ENCODE measurements at regions not wholly inside any gene's neighbourhood (a gene's known extent, or its start where the extent isn't known, plus 50 kb on each side); places are given as distances from the start of the nearest gene placed in this dataset.

DNA sequence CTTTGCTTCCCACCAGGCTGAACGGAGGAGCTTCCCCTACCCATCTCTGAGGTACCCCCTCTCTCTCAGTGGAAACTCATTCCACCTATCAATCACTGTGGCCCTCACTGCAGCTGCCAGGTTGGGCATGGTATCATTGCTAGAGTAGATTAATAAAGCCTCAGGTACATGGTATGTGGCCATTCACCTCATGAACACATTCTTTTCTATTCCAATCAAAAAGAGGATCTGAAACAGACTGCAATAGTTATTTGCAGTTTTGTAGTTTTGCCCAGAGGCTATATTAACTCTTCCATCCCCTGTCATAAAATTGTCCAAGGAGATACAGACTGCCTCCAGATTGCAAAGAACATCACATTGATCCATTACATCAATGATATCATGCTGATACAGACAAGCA lies 85.8 kb upstream of the MVB12B start:
- ChIA-PET CTCF (interaction anchor here (0.5 kb wide), 1 partner anchor 97 kb away, joined by 5 read pairs; no protein-coding TSS in a partner anchor), POLR2A (ENCODE audit: low non-redundant PET) (no interaction called here)
- TF ChIP-seq, protein P1, sequence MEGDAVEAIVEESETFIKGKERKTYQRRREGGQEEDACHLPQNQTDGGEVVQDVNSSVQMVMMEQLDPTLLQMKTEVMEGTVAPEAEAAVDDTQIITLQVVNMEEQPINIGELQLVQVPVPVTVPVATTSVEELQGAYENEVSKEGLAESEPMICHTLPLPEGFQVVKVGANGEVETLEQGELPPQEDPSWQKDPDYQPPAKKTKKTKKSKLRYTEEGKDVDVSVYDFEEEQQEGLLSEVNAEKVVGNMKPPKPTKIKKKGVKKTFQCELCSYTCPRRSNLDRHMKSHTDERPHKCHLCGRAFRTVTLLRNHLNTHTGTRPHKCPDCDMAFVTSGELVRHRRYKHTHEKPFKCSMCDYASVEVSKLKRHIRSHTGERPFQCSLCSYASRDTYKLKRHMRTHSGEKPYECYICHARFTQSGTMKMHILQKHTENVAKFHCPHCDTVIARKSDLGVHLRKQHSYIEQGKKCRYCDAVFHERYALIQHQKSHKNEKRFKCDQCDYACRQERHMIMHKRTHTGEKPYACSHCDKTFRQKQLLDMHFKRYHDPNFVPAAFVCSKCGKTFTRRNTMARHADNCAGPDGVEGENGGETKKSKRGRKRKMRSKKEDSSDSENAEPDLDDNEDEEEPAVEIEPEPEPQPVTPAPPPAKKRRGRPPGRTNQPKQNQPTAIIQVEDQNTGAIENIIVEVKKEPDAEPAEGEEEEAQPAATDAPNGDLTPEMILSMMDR (conservative IDR thresholded peaks at IDR 0.05; ENCODE audit: low read depth), result no peak
- no peak for DNase-seq (ENCODE audit: low spot score)
- no peak overlapping the region for H3K27ac ChIP-seq

DNA sequence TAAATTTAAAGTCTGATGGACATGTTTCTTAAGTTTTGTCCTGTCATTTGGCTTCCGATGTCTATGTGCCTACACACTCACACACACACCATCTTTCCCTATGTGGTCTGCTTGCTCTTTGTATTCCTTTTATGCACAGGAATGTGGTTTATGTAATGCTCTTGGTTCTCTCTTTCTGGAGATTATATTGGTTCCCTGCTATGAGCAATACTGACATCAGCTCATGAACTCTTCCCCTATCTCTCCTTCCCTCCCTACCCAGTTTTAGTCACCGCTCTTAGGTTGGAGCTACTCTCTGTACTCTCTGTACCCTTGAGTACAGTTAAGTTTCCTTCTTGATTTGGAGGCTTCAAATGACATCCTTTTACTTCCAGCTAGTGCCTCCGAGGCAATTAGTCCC lies 77.9 kb upstream of the MVB12B start:
- ChIA-PET CTCF (no interaction called here), POLR2A (ENCODE audit: low non-redundant PET) (no interaction called here)
- peak; percentile 93 for DNase-seq (ENCODE audit: low spot score)
- TF ChIP-seq, protein P1 (conservative IDR thresholded peaks at IDR 0.05; ENCODE audit: low read depth), result no peak
- no peak overlapping the region for H3K27ac ChIP-seq

DNA sequence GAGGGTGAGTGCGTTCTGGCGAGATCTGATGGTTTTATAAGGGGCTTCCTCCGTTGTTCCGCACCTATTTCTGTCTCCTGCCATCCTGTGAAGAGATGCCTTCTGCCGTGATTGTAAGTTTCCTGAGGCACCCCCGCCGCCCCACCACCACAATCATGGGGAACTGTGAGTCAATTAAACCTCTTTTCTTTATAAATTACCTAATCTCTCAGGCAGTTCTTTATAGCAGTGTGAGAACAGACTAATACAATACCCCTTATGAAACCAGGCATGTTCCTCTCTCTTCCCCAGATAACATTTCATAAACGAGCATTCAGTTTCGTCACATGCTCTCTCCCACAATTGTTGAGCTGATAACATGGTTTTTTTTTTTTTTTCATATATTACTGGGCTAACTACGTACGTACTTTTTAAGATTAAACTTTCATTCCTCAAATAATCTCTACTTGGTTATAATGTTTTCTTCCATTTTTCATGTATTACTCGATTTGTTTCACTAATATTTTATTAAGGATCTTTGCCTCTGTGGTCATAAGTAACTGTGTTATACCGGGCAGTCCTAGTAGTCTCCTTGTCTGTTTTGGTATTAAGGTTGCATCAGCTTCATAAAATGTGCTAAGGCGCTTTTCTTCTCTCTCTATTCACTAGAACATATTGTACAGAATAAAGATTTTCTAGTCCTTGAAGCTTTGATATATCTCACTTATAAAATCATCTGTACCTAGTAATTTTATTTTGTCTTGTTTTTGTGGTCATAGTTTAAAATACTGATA lies 64.9 kb upstream of the MVB12B start:
- ChIA-PET CTCF (no interaction called here), POLR2A (ENCODE audit: low non-redundant PET) (no interaction called here)
- no peak overlapping the region for H3K27ac ChIP-seq
- DNase-seq (ENCODE audit: low spot score), result no peak
- TF ChIP-seq, protein P1 (conservative IDR thresholded peaks at IDR 0.05; ENCODE audit: low read depth), result no peak

DNA sequence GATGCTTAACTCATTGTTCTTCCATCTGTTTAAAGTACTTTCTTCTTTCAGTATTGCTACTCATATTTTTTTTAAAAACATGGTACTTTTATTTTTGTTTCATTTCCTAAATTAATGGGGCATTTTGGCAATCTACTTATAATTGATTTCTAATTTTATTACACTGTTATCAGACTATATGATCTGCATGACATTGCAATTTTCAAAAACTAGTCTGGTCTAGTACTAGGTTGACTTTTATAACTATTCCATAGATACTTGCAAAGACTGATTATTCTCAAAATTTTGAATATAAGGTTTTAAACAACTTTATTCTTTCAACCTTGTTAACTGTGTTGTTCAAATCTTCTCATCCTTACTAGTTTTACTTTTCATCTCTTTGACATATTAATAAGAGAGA lies 63.9 kb upstream of the MVB12B start:
- DNase-seq (ENCODE audit: low spot score), result no peak
- CTCF ChIA-PET, result interaction anchor here (0.6 kb wide), 1 partner anchor 24 kb away, joined by 3 read pairs; no protein-coding TSS in a partner anchor
- TF ChIP-seq, protein P1 (conservative IDR thresholded peaks at IDR 0.05; ENCODE audit: low read depth), result 0 out of 2 replicates have a peak, but pooled peaks have one; percentile 12
- POLR2A ChIA-PET (ENCODE audit: low non-redundant PET), result no interaction called here
- H3K27ac ChIP-seq, result no peak overlapping the region

DNA sequence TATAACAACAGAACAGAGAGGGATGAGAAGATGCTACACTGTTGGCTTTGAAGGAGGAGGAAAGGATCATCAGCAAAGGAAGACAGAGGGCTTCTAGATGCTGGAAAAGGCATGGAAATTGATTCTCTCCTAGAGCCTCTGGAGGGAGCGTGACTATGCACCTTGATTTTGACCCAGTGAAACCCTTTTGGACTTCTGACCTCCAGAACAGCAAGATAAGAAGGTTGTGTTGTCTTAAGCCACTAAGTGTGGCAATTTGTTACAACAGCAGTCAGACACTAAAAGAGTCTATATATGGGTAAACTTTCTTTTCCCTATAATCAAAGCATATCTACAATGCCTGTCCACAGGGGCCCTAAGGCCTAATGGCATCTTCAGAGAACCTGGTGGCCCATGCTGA lies 56.1 kb upstream of the MVB12B start:
- ChIA-PET POLR2A (ENCODE audit: low non-redundant PET) (no interaction called here), CTCF (interaction anchor here (0.6 kb wide), 1 partner anchor 150 kb away, joined by 3 read pairs; no protein-coding TSS in a partner anchor)
- TF ChIP-seq, protein P1 (conservative IDR thresholded peaks at IDR 0.05; ENCODE audit: low read depth), result no peak
- H3K27ac ChIP-seq, result no peak overlapping the region
- DNase-seq (ENCODE audit: low spot score), result no peak

DNA sequence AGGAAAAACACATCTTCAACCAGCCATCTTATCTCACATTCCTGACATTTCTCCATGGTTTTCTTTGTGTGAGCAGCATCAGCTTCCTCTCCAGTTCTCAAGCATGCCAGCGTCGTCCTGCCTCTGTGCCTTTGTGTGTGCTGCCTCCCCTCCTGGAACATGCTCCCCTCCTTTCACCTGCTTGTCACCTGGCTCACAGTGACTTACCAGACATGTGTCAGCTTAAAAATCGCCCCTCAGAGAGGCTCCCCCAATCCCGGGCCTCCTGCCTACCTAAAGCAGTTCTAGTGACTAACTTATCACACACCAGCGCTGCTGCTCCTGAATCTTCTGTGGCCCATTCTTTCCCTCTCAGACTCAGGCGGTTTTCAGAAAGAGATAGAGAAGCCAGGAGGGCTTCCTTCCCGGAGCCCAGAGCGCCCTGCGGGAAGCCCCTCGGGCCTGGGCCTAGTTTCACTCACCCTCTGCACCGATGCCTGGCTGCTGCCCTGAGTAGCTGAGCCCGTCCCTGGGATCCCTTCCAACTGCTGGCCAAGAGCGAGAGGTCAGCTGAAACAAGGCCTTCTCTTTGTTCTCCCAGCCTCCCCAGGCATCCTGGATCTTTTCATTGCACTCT lies 51.1 kb upstream of the MVB12B start:
- ChIA-PET CTCF (no interaction called here), POLR2A (ENCODE audit: low non-redundant PET) (no interaction called here)
- no peak for DNase-seq (ENCODE audit: low spot score)
- H3K27ac ChIP-seq, result no peak overlapping the region
- TF ChIP-seq, protein P1 (conservative IDR thresholded peaks at IDR 0.05; ENCODE audit: low read depth), result no peak

All from RWPE1 (cell line).